HAP-1 (cell line): ENCODE measurements at regions not wholly inside any gene's neighbourhood (a gene's known extent, or its start where the extent isn't known, plus 50 kb on each side); places are given as distances from the start of the nearest gene placed in this dataset.

Experiments
- DNase-seq, 2 experiments: peaks; one replicate each; pipeline ENCODE4 v3.0.0-alpha.2; 2016 to 2020; ENCODE audit warnings: low spot score in 2 of 2
- H3K27me3 ChIP-seq: fragments of 250-450 bp; sonication (Bioruptor Pico); 2 replicates; pipeline ENCODE4 v1.5.1; 2020; ENCODE audit warnings: low read depth, mild to moderate bottlenecking, moderate library complexity
- H3K36me3 ChIP-seq: fragments of 250-450 bp; sonication (Bioruptor Pico); replicated peaks from 2 replicates; pipeline ENCODE4 v1.5.1; 2020; ENCODE audit warnings: mild to moderate bottlenecking
- H3K4me1 ChIP-seq: fragments of 250-450 bp; sonication (Bioruptor Pico); 2 replicates; pipeline ENCODE4 v1.5.1; 2020; ENCODE audit warnings: mild to moderate bottlenecking
- H3K4me3 ChIP-seq: fragments of 250-450 bp; sonication (Bioruptor Pico); 2 replicates; pipeline ENCODE4 v1.5.1; 2020; ENCODE audit warnings: mild to moderate bottlenecking, moderate library complexity
- H3K9me3 ChIP-seq: fragments of 250-450 bp; sonication (Bioruptor Pico); 2 replicates; pipeline ENCODE4 v1.5.1; 2020; ENCODE audit warnings: mild to moderate bottlenecking, moderate library complexity
- in situ Hi-C: fragments of 300-500 bp; cut with MboI; formaldehyde crosslinking; loops from 3 replicates; pipeline ENCODE4 v1.14.3; 2020; ENCODE audit warnings: low sequenced_read_pairs, inconsistent platforms, mixed read lengths

DNA sequence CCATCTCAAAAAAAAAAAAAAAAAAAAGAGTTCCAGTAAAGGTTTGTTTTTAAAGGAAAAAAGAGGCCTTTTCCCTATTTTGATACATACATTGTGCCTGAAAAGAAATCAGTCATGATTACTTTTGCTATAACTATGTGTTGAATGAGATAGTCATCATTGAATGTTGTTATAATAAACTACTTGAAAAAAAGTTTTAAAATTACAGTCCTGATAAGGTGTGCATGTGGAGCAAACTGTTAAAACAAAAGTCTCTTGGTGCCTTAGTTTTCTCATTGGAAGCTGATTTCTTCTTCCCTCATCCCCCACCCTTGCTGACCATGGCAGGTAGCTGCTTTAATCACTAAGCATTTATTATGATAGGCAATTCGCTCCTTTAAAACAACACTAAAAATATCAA lies 172.3 kb upstream of the TBCA start:
- Histone ChIP-seq H3K4me1 (no peaks in the 10 kb centered on the region; the same call in none of the 2 replicates), H3K4me3 (no peak overlapping the region), H3K36me3 (no peaks in the 10 kb centered on the region), H3K9me3 (no peaks in the 10 kb centered on the region), H3K27me3 (peaks cover 17% of the 10 kb centered on the region)
- DNase-seq, result no peak
- in situ Hi-C loops, result no loop called here

- Histone ChIP-seq H3K9me3 (no peaks in the 10 kb centered on the region), H3K27me3 (peaks cover 17% of the 10 kb centered on the region), H3K4me1 (no peaks in the 10 kb centered on the region; the same call in none of the 2 replicates), H3K4me3 (no peak overlapping the region), H3K36me3 (no peaks in the 10 kb centered on the region)
- no peak for DNase-seq
- in situ Hi-C loops, result no loop called here
These were observed 170.9 kb upstream of the TBCA start for GRCh38 chr5:77947041-77947428.

GRCh38 chr5:77946381-77947040 lies 170.4 kb upstream of the TBCA start:
- H3K27me3 ChIP-seq, result peaks cover 17% of the 10 kb centered on the region
- H3K4me3 ChIP-seq, result no peak overlapping the region
- DNase-seq, result no peak
- in situ Hi-C loops, result no loop called here
- H3K36me3 ChIP-seq, result no peaks in the 10 kb centered on the region
- H3K4me1 ChIP-seq, result no peaks in the 10 kb centered on the region; the same call in none of the 2 replicates
- H3K9me3 ChIP-seq, result no peaks in the 10 kb centered on the region

DNA sequence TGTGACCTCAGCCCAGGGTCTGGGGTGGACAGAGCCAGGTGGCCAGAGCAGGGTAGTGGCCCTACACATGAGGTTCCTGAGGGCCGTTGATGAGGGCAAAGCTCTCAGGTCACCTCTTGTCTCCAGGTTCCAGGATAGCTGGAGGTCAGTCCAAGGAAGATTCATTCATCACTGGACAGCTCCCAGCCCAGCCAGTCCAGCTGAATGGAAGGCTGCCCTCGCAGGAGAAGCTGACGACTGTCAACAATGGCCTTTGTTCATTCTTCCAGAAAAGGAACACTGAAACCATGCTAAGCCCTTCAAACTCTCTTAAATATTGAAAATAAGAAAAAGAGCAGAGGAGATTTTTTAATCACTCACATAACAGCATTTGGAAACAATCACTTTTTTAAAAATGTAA lies 169.7 kb upstream of the TBCA start:
- peaks cover 17% of the 10 kb centered on the region for H3K27me3 ChIP-seq
- DNase-seq, result no peak

DNA sequence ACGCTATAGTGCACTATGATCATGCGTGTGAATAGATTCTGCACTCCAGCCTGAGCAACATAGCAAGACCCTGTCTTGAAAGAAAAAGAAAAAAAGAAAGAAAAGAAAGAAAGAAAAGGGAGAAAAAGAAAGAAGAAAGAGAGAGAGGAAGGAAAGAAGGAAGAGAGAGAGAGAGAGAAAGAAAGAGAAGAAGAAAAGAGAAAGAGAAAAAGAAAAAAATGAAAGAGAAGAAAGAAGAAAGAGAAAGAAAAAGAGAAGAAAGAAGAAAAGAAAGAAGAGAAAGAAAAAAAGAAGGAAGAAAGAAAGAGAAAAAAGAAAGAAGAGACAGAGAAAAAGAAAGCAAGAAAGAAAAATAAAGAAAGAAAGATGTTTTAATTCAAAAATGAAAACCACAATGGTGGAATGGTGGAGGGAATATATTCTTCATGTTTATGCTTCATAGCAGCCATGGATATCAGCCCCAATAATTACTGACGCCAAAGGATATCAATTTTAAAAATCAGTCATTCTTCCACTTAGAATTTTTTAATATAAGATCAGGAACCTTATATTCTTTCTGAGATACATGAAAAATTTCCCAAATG lies 168.7 kb upstream of the TBCA start:
- no peak overlapping the region for H3K4me3 ChIP-seq
- peaks cover 10% of the 10 kb centered on the region for H3K27me3 ChIP-seq
- no peaks in the 10 kb centered on the region; the same call in none of the 2 replicates for H3K4me1 ChIP-seq
- no peaks in the 10 kb centered on the region for H3K36me3 ChIP-seq
- H3K9me3 ChIP-seq, result no peaks in the 10 kb centered on the region
- in situ Hi-C loops, result no loop called here
- DNase-seq, result no peak

More for the DNA sequence above, 169.7 kb upstream of the TBCA start:
- in situ Hi-C loops, result no loop called here
- H3K9me3 ChIP-seq, result no peaks in the 10 kb centered on the region
- no peak overlapping the region for H3K4me3 ChIP-seq
- H3K4me1 ChIP-seq, result no peaks in the 10 kb centered on the region; the same call in none of the 2 replicates
- H3K36me3 ChIP-seq, result no peaks in the 10 kb centered on the region

DNA sequence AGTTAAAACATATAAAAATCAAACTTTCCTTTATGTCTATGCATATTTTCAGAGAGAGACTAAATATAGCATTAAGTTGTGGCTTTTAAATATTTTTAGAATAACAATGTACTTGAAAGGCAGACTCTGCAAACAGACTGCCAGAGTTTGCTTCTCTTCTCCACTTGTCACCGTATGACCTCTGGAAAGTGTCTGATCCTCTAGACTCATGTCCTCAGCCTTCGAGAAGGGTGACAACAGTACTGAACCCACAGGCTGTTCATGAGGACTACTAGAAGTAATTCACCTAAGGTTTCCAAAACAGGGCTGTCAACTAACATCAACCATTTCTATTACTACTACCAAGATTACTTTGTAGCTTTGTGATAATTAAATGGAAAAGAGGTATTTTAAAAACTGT lies 167.7 kb upstream of the TBCA start:
- Histone ChIP-seq H3K27me3 (peaks cover 9% of the 10 kb centered on the region), H3K4me1 (no peaks in the 10 kb centered on the region; the same call in none of the 2 replicates), H3K4me3 (no peak overlapping the region), H3K36me3 (no peaks in the 10 kb centered on the region), H3K9me3 (no peaks in the 10 kb centered on the region)
- DNase-seq, result peak in 1 of 2 experiments; percentile 8
- in situ Hi-C loops, result no loop called here

DNA sequence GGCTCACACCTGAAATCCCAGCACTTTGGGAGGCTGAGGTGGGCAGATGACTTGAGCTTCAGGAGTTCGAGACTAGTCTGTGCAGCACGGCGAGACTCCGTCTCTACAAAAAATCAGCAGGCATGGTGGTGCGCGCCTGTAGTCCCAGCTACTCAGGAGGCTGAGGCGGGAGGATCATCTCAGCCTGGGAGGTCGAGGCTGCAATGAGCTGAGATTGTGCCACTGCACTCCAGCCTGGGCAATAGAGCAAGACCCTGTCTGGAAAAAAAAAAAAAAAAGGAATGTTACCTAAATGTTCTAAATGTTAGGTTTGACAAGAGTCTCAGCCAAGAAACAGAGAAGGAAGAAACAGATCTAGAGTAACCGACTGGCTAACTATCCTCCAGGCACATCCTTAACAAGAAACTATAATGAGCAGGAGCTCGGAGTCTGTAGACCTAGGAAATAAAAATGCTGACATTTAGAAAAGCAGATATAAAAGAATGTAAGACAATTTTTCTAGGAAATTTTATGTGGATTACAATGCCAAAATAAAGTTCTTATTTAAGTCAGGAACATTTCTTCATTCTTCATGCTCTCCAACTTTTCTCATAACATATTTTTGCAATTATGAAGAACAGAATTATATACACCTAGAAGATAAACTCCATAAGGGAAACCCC lies 166.6 kb upstream of the TBCA start:
- in situ Hi-C loops, result no loop called here
- Histone ChIP-seq H3K4me3 (no peak overlapping the region), H3K27me3 (peaks cover 14% of the 10 kb centered on the region; the same call in 1 of the 2 replicates), H3K4me1 (no peaks in the 10 kb centered on the region; the same call in none of the 2 replicates), H3K9me3 (no peaks in the 10 kb centered on the region), H3K36me3 (no peaks in the 10 kb centered on the region)
- no peak for DNase-seq

DNA sequence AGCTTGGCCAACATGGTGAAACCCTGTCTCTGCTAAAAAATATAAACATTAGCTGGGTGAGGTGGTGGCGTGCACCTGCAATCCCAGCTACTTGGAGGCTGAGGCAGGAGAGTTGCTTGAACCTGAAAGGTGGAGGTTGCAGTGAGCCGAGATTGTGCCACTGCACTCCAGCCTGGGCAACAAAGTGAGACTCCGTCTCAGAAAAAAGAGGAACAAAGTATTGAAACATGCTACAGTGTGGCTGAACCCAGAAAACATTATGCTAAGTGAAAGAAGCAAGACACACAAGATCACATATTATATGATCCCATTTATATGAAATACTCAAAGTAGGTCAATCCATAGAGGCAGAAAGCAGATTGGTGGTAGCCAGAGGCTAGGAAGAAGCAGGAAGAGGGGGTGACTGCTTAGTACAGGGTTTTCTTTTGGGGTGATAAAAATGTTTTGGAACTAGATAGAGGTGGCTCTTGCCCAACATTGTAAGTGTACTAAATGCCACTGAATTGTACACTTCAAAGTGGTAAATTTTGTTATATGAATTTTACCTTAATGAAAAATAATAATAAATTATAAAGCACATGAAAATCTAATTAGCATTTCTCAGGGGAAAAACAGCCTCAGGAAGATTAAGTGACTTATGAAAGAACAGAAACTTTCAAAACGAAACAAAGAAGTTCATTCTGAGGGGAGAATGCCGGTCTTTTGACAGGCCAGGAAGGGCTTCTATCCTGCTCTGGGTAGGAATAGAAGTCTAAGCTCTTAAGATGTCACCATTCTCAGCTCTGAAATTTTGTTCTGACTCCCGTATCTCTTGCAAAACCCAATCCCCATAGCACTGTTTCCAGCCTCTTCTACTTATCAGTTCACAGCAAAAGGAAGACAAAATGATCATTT lies 161.1 kb upstream of the TBCA start:
- DNase-seq, result no peak
- Histone ChIP-seq H3K4me1 (no peaks in the 10 kb centered on the region), H3K27me3 (peaks cover 9% of the 10 kb centered on the region; the same call in 1 of the 2 replicates), H3K36me3 (no peaks in the 10 kb centered on the region), H3K4me3 (no peak overlapping the region), H3K9me3 (no peaks in the 10 kb centered on the region)
- in situ Hi-C loops, result no loop called here

DNA sequence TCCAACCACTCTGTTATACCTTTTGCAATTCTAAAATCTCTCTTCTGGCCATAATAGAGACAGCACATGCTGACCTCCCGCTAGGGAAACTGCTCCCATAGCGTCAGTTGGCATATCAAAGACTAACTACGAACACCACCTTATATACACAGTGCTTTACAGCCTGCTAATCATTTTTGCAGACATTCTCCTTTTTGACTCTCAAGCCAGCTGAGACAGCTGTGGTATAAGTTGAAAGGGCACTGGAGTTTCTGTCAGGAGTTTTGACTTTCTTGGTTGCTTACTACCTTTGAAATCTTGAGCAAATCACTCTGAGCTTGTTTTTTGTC lies 160.2 kb upstream of the TBCA start:
- in situ Hi-C loops, result no loop called here
- DNase-seq, result no peak
- peaks cover 9% of the 10 kb centered on the region for H3K27me3 ChIP-seq
- H3K4me1 ChIP-seq, result no peaks in the 10 kb centered on the region
- H3K4me3 ChIP-seq, result no peak overlapping the region
- H3K9me3 ChIP-seq, result no peaks in the 10 kb centered on the region
- no peaks in the 10 kb centered on the region for H3K36me3 ChIP-seq

GRCh38 chr5:77935506-77936364 lies 159.6 kb upstream of the TBCA start:
- in situ Hi-C loops, result no loop called here
- Histone ChIP-seq H3K9me3 (no peaks in the 10 kb centered on the region), H3K27me3 (peaks cover 9% of the 10 kb centered on the region), H3K36me3 (no peaks in the 10 kb centered on the region), H3K4me3 (no peak overlapping the region), H3K4me1 (no peaks in the 10 kb centered on the region)
- DNase-seq, result no peak

DNA sequence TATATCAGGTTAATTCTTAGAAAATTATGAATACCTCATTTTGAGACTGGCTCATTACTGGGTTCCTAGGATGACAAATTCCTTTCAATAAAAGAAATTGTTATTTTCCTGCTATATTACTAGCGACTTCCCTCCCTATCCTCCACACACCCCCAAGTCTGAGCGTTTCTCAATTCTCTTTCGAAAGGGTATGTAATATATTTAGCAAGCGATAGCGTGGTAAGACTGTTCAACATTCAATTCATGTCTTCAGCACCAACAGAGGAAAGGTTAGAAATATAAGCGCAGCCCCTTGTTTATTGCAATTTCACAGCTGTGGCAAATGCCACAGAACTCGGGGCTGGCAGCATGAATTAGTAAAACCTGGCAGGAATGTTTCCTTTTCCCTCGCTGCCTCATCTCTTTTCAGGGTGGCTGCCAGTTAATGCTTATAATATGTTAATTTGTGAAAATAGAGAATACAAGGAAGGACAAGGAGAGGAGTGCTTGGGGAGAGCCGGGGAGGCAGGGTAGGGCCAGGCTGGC lies 152.7 kb upstream of the TBCA start:
- in situ Hi-C loops, result no loop called here
- peaks cover 10% of the 10 kb centered on the region for H3K27me3 ChIP-seq
- H3K36me3 ChIP-seq, result no peaks in the 10 kb centered on the region
- H3K4me3 ChIP-seq, result no peak overlapping the region
- H3K4me1 ChIP-seq, result no peaks in the 10 kb centered on the region
- DNase-seq, result no peak
- no peaks in the 10 kb centered on the region for H3K9me3 ChIP-seq

- DNase-seq, result no peak
- in situ Hi-C loops, result no loop called here
- H3K27me3 ChIP-seq, result peaks cover 10% of the 10 kb centered on the region
These were observed 150.2 kb upstream of the TBCA start for GRCh38 chr5:77926337-77926736.

GRCh38 chr5:77925503-77925902 lies 149.4 kb upstream of the TBCA start:
- no peaks in the 10 kb centered on the region for H3K36me3 ChIP-seq
- no peak overlapping the region for H3K4me3 ChIP-seq
- DNase-seq, result no peak
- H3K9me3 ChIP-seq, result no peaks in the 10 kb centered on the region
- H3K27me3 ChIP-seq, result peaks cover 10% of the 10 kb centered on the region
- H3K4me1 ChIP-seq, result no peaks in the 10 kb centered on the region
- in situ Hi-C loops, result no loop called here

More at GRCh38 chr5:77926337-77926736, 150.2 kb upstream of the TBCA start:
- Histone ChIP-seq H3K36me3 (no peaks in the 10 kb centered on the region), H3K4me3 (no peak overlapping the region), H3K9me3 (no peaks in the 10 kb centered on the region), H3K4me1 (no peaks in the 10 kb centered on the region)
